Activated CD8-positive, alpha-beta T cell treated with anti-CD3 and anti-CD28 coated beads for 36 hours (primary cell): ENCODE measurements at regions not wholly inside any gene's neighbourhood (a gene's known extent, or its start where the extent isn't known, plus 50 kb on each side); places are given as distances from the start of the nearest gene placed in this dataset.

Source experiments
- ATAC-seq: fragments of 200-7000 bp; cut with Tn5 transposase; one replicate; pipeline ENCODE4 v1.10.0; 2021; ENCODE audit warnings: mild to moderate bottlenecking, moderate library complexity
- CTCF ChIA-PET: fragments of 350-600 bp; sonication (Branson Sonifier 250); formaldehyde crosslinking; loops from one replicate; lab custom pipeline; 2021; ENCODE audit warnings: antibody characterized with exemption; lab: Charles Lee
- POLR2A ChIA-PET: fragments of 350-600 bp; sonication (Branson Sonifier 250); formaldehyde crosslinking; loops from one replicate; lab custom pipeline; 2021; ENCODE audit warnings: antibody characterized with exemption; lab: Charles Lee
- DNase-seq: peaks from one replicate; pipeline ENCODE4 v3.0.0-alpha.2; 2020
- H3K27ac Mint-ChIP-seq: one replicate; pipeline ENCODE4 v1.8.0; 2021; ENCODE audit warnings: mild to moderate bottlenecking, mixed read lengths
- H3K27me3 Mint-ChIP-seq: one replicate; pipeline ENCODE4 v1.8.0; 2021; ENCODE audit warnings: mixed read lengths
- H3K36me3 Mint-ChIP-seq: one replicate; pipeline ENCODE4 v1.8.0; 2021; ENCODE audit warnings: low read depth, mixed read lengths
- H3K4me1 Mint-ChIP-seq: one replicate; pipeline ENCODE4 v1.8.0; 2021; ENCODE audit warnings: low read depth, mixed read lengths
- H3K4me3 Mint-ChIP-seq: one replicate; pipeline ENCODE4 v1.8.0; 2021; ENCODE audit warnings: mild to moderate bottlenecking, moderate library complexity, mixed read lengths
- H3K9me3 Mint-ChIP-seq: one replicate; pipeline ENCODE4 v1.8.0; 2021; ENCODE audit warnings: mixed read lengths
- CTCF ChIP-seq: fragments of 200-600 bp; IDR thresholded peaks from one replicate; pipeline ENCODE4 v1.8.0; 2022; ENCODE audit warnings: antibody characterized with exemption, mild to moderate bottlenecking
- intact Hi-C: fragments of 100-400 bp; cut with micrococcal nuclease; formaldehyde crosslinking; loops from one replicate; pipeline ENCODE4 v1.10.0; 2022

GRCh38 chr7:142338633-142339501, 81.0 kb upstream of the PRSS58 start:
- Mint-ChIP-seq H3K36me3 (no peaks in the 10 kb centered on the region), H3K4me3 (no peak overlapping the region), H3K27ac (peak overlapping the region; percentile 26), H3K9me3 (no peaks in the 10 kb centered on the region), H3K4me1 (peaks cover 23% of the 10 kb centered on the region), H3K27me3 (peaks cover 2% of the 10 kb centered on the region)
- ChIA-PET POLR2A (interaction anchor here (0.6 kb wide), 1 partner anchor 10 kb away, joined by 3 read pairs; no protein-coding TSS in a partner anchor), CTCF (interaction anchor here (0.8 to 2.3 kb wide), 9 partner anchors 9 to 876 kb away, joined by 3 to 10 read pairs (median 4); no protein-coding TSS in a partner anchor)
- no peak for TF ChIP-seq CTCF
- ATAC-seq, result peak; percentile 47
- DNase-seq, result peak; percentile 53
- intact Hi-C loops, result no loop called here

GRCh38 chr7:142337054-142338001, 79.5 kb upstream of the PRSS58 start:
- peaks cover 2% of the 10 kb centered on the region for H3K27me3 Mint-ChIP-seq
- no peaks in the 10 kb centered on the region for H3K9me3 Mint-ChIP-seq
- H3K27ac Mint-ChIP-seq, result peak overlapping the region; percentile 62
- no peak for TF ChIP-seq CTCF
- no peak for DNase-seq
- ChIA-PET CTCF (interaction anchor here (1.0 to 2.8 kb wide), 6 partner anchors 10 to 878 kb away, joined by 3 to 12 read pairs (median 4); no protein-coding TSS in a partner anchor), POLR2A (no interaction called here)
- ATAC-seq, result peak; percentile 82
- H3K36me3 Mint-ChIP-seq, result no peaks in the 10 kb centered on the region
- peaks cover 23% of the 10 kb centered on the region for H3K4me1 Mint-ChIP-seq
- intact Hi-C loops, result no loop called here
- no peak overlapping the region for H3K4me3 Mint-ChIP-seq

- peaks cover 21% of the 10 kb centered on the region for H3K4me1 Mint-ChIP-seq
- intact Hi-C loops, result no loop called here
- CTCF ChIA-PET, result interaction anchor here (0.8 to 2.8 kb wide), 5 partner anchors 11 to 32 kb away, joined by 3 to 12 read pairs (median 7); no protein-coding TSS in a partner anchor
- H3K36me3 Mint-ChIP-seq, result no peaks in the 10 kb centered on the region
- DNase-seq (no peak), ATAC-seq (no peak)
- no peak for TF ChIP-seq CTCF
- peaks cover 4% of the 10 kb centered on the region for H3K27me3 Mint-ChIP-seq
- no peaks in the 10 kb centered on the region for H3K9me3 Mint-ChIP-seq
- POLR2A ChIA-PET, result interaction anchor here (1.0 kb wide), 1 partner anchor 11 kb away, joined by 4 read pairs; no protein-coding TSS in a partner anchor
- no peak overlapping the region for H3K27ac Mint-ChIP-seq
- no peak overlapping the region for H3K4me3 Mint-ChIP-seq
Observed at GRCh38 chr7:142334806-142335205, 76.9 kb upstream of the PRSS58 start.

- no peak for DNase-seq
- TF ChIP-seq CTCF, result no peak
- POLR2A ChIA-PET, result interaction anchor here (1.0 to 1.2 kb wide), 2 partner anchors 12 to 19 kb away, joined by 3 to 4 read pairs; no protein-coding TSS in a partner anchor
- Mint-ChIP-seq H3K4me1 (peaks cover 21% of the 10 kb centered on the region), H3K36me3 (no peaks in the 10 kb centered on the region), H3K4me3 (no peak overlapping the region), H3K27ac (no peak overlapping the region), H3K27me3 (peaks cover 5% of the 10 kb centered on the region), H3K9me3 (no peaks in the 10 kb centered on the region)
- no peak for ATAC-seq
- CTCF ChIA-PET, result interaction anchor here (0.5 to 2.8 kb wide), 8 partner anchors 8 to 368 kb away, joined by 3 to 12 read pairs (median 4); no protein-coding TSS in a partner anchor
- intact Hi-C loops, result no loop called here
Observed at GRCh38 chr7:142334236-142334635, 76.4 kb upstream of the PRSS58 start.
